ENCODE measurements at regions not wholly inside any gene's neighbourhood (a gene's known extent, or its start where the extent isn't known, plus 50 kb on each side); places are given as distances from the start of the nearest gene placed in this dataset.

DNA sequence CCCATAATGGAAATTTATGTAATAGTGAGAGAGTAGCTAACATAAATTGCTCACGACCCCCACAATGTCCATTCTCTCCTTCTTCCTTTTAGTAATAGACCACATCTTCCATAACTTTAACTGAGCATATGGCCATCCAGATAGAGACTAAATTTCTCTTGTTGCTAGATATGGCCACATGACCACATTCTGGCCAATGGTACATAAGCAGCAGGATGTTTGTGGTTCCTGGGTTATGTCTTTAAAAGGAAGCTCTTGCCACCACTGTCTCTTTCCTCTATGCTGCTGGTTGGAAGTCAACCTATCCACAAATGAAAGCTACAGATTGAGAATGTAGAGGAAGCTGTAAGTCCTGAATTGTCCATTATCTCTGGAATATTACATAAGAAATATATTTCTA lies 59.7 kb upstream of the NPHP3 start:
- TF ChIP-seq, protein P1, sequence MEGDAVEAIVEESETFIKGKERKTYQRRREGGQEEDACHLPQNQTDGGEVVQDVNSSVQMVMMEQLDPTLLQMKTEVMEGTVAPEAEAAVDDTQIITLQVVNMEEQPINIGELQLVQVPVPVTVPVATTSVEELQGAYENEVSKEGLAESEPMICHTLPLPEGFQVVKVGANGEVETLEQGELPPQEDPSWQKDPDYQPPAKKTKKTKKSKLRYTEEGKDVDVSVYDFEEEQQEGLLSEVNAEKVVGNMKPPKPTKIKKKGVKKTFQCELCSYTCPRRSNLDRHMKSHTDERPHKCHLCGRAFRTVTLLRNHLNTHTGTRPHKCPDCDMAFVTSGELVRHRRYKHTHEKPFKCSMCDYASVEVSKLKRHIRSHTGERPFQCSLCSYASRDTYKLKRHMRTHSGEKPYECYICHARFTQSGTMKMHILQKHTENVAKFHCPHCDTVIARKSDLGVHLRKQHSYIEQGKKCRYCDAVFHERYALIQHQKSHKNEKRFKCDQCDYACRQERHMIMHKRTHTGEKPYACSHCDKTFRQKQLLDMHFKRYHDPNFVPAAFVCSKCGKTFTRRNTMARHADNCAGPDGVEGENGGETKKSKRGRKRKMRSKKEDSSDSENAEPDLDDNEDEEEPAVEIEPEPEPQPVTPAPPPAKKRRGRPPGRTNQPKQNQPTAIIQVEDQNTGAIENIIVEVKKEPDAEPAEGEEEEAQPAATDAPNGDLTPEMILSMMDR (conservative IDR thresholded peaks at IDR 0.05 in 1 of 2, IDR thresholded peaks at IDR 0.05 in 1 of 2; ENCODE audit: low read depth in 1 of 2, low read length in 2 of 2) = no peak
- TF ChIP-seq EZH2 (IDR thresholded peaks at IDR 0.05; ENCODE audit: low read length, missing control alignments) = no peak

Measured in fibroblast of lung (primary cell).